Heart left ventricle (tissue), 13 donors: ENCODE measurements at regions not wholly inside any gene's neighbourhood (a gene's known extent, or its start where the extent isn't known, plus 50 kb on each side); places are given as distances from the start of the nearest gene placed in this dataset.

Experiments used
- POLR2A ChIP-seq, 2 donors: fragments of 450-650 bp; IDR thresholded peaks; one replicate each; pipeline ENCODE4 v1.6.1; 2017; ENCODE audit warnings: antibody characterized with exemption in 2 of 2, mild to moderate bottlenecking in 2 of 2, moderate library complexity in 2 of 2
- TF ChIP-seq, protein P1 (sequence below), 12 donors: fragments of 200-600 bp; sonication (generic) in 4 of 12; IDR thresholded peaks; one replicate each; pipeline versions ENCODE4 v1.5.0 to v1.8.0; 2018 to 2022; ENCODE audit warnings: antibody characterized with exemption in 12 of 12, mild to moderate bottlenecking in 5 of 12
- donor health status: ischemic (EF 13 %, LVEDD 7.1; RV severe dilation, severe dysfunction).
- donor health status: DM: no; HTN: yes; CAD: no.
- donor health status: DM: no; HTN: no; CAD: no.
- donor health status: ischemic (EF 25% LVEDD 6.9; RV normal size, moderate dysfunction).
- donor health status: ischemic (EF 25% LVEDD 5.7; RV mildly dilated, moderate dysfunction).
- donor health status: ischemic (EF 35%, LVEDD 5.7; RV mildly dilated, moderate dysfunction).
- donor health status: nonischemic (EF 11% LVEDD 7.7; RV severe dilation, severe dysfunction).
- donor health status: DM: yes; HTN: yes; CAD: no.
- donor health status: PGD.
- donor health status: ischemic (EF 29% LVEDD 5.4; RV normal size, mild dysfunction).
- donor health status: nonischemic (EF 23%, LVEDD 6.1; RV moderate dilation, normal function).

DNA sequence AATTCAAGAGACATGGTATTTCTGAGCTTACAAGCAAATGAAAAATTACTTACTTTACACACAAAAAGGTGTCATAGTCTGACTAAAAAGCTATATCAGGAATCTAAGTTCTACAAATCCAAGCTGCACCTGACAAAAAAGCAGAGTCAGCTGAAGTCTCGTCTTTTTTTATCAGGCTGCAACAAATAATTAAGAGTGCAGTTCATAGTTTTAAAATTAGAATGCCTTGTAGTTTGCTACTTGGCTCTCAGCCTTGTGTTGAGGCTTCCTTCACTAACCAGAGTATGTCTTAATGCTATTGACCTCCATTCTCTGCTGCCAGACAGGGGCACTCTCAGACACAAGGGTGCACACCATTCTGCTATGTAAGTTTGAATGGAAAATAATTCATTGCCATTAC is 940.7 kb downstream of the PCDH7 start:
- TF ChIP-seq, protein P1, sequence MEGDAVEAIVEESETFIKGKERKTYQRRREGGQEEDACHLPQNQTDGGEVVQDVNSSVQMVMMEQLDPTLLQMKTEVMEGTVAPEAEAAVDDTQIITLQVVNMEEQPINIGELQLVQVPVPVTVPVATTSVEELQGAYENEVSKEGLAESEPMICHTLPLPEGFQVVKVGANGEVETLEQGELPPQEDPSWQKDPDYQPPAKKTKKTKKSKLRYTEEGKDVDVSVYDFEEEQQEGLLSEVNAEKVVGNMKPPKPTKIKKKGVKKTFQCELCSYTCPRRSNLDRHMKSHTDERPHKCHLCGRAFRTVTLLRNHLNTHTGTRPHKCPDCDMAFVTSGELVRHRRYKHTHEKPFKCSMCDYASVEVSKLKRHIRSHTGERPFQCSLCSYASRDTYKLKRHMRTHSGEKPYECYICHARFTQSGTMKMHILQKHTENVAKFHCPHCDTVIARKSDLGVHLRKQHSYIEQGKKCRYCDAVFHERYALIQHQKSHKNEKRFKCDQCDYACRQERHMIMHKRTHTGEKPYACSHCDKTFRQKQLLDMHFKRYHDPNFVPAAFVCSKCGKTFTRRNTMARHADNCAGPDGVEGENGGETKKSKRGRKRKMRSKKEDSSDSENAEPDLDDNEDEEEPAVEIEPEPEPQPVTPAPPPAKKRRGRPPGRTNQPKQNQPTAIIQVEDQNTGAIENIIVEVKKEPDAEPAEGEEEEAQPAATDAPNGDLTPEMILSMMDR (IDR thresholded peaks at IDR 0.05) = no peak
- no peak for TF ChIP-seq POLR2A (IDR thresholded peaks at IDR 0.05)
